HFFc6 (cell line): ENCODE measurements at regions not wholly inside any gene's neighbourhood (a gene's known extent, or its start where the extent isn't known, plus 50 kb on each side); places are given as distances from the start of the nearest gene placed in this dataset.

Source experiments
- DNase-seq: peaks from one replicate; pipeline ENCODE4 v3.0.0-alpha.2; 2018
- H3K27ac Mint-ChIP-seq: 2 replicates; pipeline ENCODE4 v1.8.0; 2020; ENCODE audit warnings: mild to moderate bottlenecking, mixed read lengths
- H3K27me3 Mint-ChIP-seq: 2 replicates; pipeline ENCODE4 v1.8.0; 2021; ENCODE audit warnings: mild to moderate bottlenecking, moderate library complexity, mixed read lengths; ENCODE audit not compliant: insufficient read depth
- H3K36me3 Mint-ChIP-seq: 2 replicates; pipeline ENCODE4 v1.8.0; 2021; ENCODE audit warnings: low read depth, mixed read lengths
- H3K4me1 Mint-ChIP-seq: 2 replicates; pipeline ENCODE4 v1.8.0; 2020; ENCODE audit warnings: low read depth, mixed read lengths
- H3K4me3 Mint-ChIP-seq: 2 replicates; pipeline ENCODE4 v1.8.0; 2020; ENCODE audit warnings: mild to moderate bottlenecking, moderate library complexity, mixed read lengths
- H3K9me3 Mint-ChIP-seq: 2 replicates; pipeline ENCODE4 v1.8.0; 2020; ENCODE audit warnings: mild to moderate bottlenecking, mixed read lengths
- CTCF ChIP-seq: fragments of 200-600 bp; sonication (generic); IDR thresholded peaks from 2 replicates; pipeline ENCODE4 v1.5.0; 2021; ENCODE audit warnings: antibody characterized with exemption, mild to moderate bottlenecking

GRCh38 chr10:44012921-44013320 is 364.2 kb upstream of the ZNF32 start:
- TF ChIP-seq CTCF, result no peak
- H3K4me1 Mint-ChIP-seq, result peaks cover 28% of the 10 kb centered on the region
- H3K36me3 Mint-ChIP-seq, result no peaks in the 10 kb centered on the region

GRCh38 chr10:44011603-44011981 is 362.9 kb upstream of the ZNF32 start:
- no peak for TF ChIP-seq CTCF
- H3K27ac Mint-ChIP-seq, result no peak overlapping the region
- H3K9me3 Mint-ChIP-seq, result no peaks in the 10 kb centered on the region
- H3K27me3 Mint-ChIP-seq, result peaks cover 1% of the 10 kb centered on the region
- H3K36me3 Mint-ChIP-seq, result no peaks in the 10 kb centered on the region
- no peak for DNase-seq
- no peak overlapping the region for H3K4me3 Mint-ChIP-seq
- peaks cover 15% of the 10 kb centered on the region for H3K4me1 Mint-ChIP-seq

More at GRCh38 chr10:44012921-44013320, 364.2 kb upstream of the ZNF32 start:
- no peak for DNase-seq
- H3K27ac Mint-ChIP-seq, result no peak overlapping the region
- H3K9me3 Mint-ChIP-seq, result no peaks in the 10 kb centered on the region
- no peak overlapping the region for H3K4me3 Mint-ChIP-seq
- H3K27me3 Mint-ChIP-seq, result no peaks in the 10 kb centered on the region; the same call in none of the 2 replicates

GRCh38 chr10:44010873-44011602 is 362.4 kb upstream of the ZNF32 start:
- no peak for TF ChIP-seq CTCF
- no peak overlapping the region for H3K4me3 Mint-ChIP-seq
- H3K4me1 Mint-ChIP-seq, result peaks cover 9% of the 10 kb centered on the region
- H3K9me3 Mint-ChIP-seq, result no peaks in the 10 kb centered on the region
- no peak for DNase-seq
- peaks cover 1% of the 10 kb centered on the region for H3K27me3 Mint-ChIP-seq
- no peak overlapping the region for H3K27ac Mint-ChIP-seq
- no peaks in the 10 kb centered on the region for H3K36me3 Mint-ChIP-seq

GRCh38 chr10:44009891-44010632 is 361.4 kb upstream of the ZNF32 start:
- Mint-ChIP-seq H3K27ac (no peak overlapping the region), H3K27me3 (peaks cover 1% of the 10 kb centered on the region), H3K36me3 (no peaks in the 10 kb centered on the region), H3K4me3 (no peak overlapping the region), H3K9me3 (no peaks in the 10 kb centered on the region), H3K4me1 (peaks cover 6% of the 10 kb centered on the region)
- no peak for DNase-seq
- no peak for TF ChIP-seq CTCF

- TF ChIP-seq CTCF, result no peak
- Mint-ChIP-seq H3K36me3 (no peaks in the 10 kb centered on the region), H3K27me3 (peaks cover 1% of the 10 kb centered on the region), H3K4me1 (peaks cover 6% of the 10 kb centered on the region), H3K9me3 (no peaks in the 10 kb centered on the region), H3K4me3 (no peak overlapping the region), H3K27ac (no peak overlapping the region)
- no peak for DNase-seq
Measured at GRCh38 chr10:44008917-44009709, 360.4 kb upstream of the ZNF32 start.
